ENCODE measurements at regions not wholly inside any gene's neighbourhood (a gene's known extent, or its start where the extent isn't known, plus 50 kb on each side); places are given as distances from the start of the nearest gene placed in this dataset.

- DNase-seq: no peak
Observed at GRCh38 chr21:24045373-24045772, 1561.9 kb downstream of the MRPL39 start.

GRCh38 chr21:24042687-24043086 is 1564.6 kb downstream of the MRPL39 start:
- DNase-seq: no peak

GRCh38 chr21:24032709-24033232 is 1574.5 kb downstream of the MRPL39 start:
- DNase-seq: no peak

- DNase-seq: no peak
Observed at GRCh38 chr21:24027396-24027795, 1579.9 kb downstream of the MRPL39 start.

GRCh38 chr21:24025101-24025500 is 1582.2 kb downstream of the MRPL39 start:
- DNase-seq: no peak

- no peak for DNase-seq
Observed at GRCh38 chr21:24023936-24024335, 1583.3 kb downstream of the MRPL39 start.

GRCh38 chr21:24023402-24023801 is 1583.9 kb downstream of the MRPL39 start:
- DNase-seq: no peak

GRCh38 chr21:24014381-24014780 is 1592.9 kb downstream of the MRPL39 start:
- DNase-seq: no peak

- no peak for DNase-seq
Observed at GRCh38 chr21:24011087-24011486, 1596.2 kb downstream of the MRPL39 start.

GRCh38 chr21:24007592-24007991 is 1599.7 kb downstream of the MRPL39 start:
- DNase-seq: no peak

- DNase-seq: no peak
Observed at GRCh38 chr21:23986987-23987386, 1620.3 kb downstream of the MRPL39 start.

GRCh38 chr21:23986214-23986613 is 1621.1 kb downstream of the MRPL39 start:
- DNase-seq: no peak

GRCh38 chr21:23982546-23982945 is 1624.7 kb downstream of the MRPL39 start:
- DNase-seq: no peak

- no peak for DNase-seq
Observed at GRCh38 chr21:23977971-23978370, 1629.3 kb downstream of the MRPL39 start.

- DNase-seq: peak; percentile 78
Observed at GRCh38 chr21:23968722-23969647, 1638.3 kb downstream of the MRPL39 start.

GRCh38 chr21:23968008-23968407 is 1639.3 kb downstream of the MRPL39 start:
- DNase-seq: no peak

GRCh38 chr21:23963454-23963853 is 1643.8 kb downstream of the MRPL39 start:
- no peak for DNase-seq

- no peak for DNase-seq
Observed at GRCh38 chr21:23960769-23961168, 1646.5 kb downstream of the MRPL39 start.

- no peak for DNase-seq
Observed at GRCh38 chr21:23955135-23955843, 1652.0 kb downstream of the MRPL39 start.

GRCh38 chr21:23952269-23952668 is 1655.0 kb downstream of the MRPL39 start:
- no peak for DNase-seq

GRCh38 chr21:23951251-23951650 is 1656.0 kb downstream of the MRPL39 start:
- DNase-seq: no peak

GRCh38 chr21:23950344-23950743 is 1656.9 kb downstream of the MRPL39 start:
- DNase-seq: no peak

GRCh38 chr21:23949493-23949892 is 1657.8 kb downstream of the MRPL39 start:
- no peak for DNase-seq

Measured in islet precursor cell (in vitro differentiated cells).